PC-9 (cell line): ENCODE measurements at regions not wholly inside any gene's neighbourhood (a gene's known extent, or its start where the extent isn't known, plus 50 kb on each side); places are given as distances from the start of the nearest gene placed in this dataset.

ENCODE experiments used
- EZH2 ChIP-seq: fragments of 200-600 bp; sonication (generic); IDR thresholded peaks from 2 replicates; pipeline ENCODE4 v1.8.0; 2017; ENCODE audit warnings: antibody characterized with exemption, low read depth
- TF ChIP-seq, protein P1 (sequence below): fragments of 200-600 bp; sonication (generic); conservative IDR thresholded peaks from 2 replicates; pipeline ENCODE4 v1.6.1; 2017; ENCODE audit warnings: mixed run types, antibody characterized with exemption, mild to moderate bottlenecking, moderate library complexity

- TF ChIP-seq, protein P1, sequence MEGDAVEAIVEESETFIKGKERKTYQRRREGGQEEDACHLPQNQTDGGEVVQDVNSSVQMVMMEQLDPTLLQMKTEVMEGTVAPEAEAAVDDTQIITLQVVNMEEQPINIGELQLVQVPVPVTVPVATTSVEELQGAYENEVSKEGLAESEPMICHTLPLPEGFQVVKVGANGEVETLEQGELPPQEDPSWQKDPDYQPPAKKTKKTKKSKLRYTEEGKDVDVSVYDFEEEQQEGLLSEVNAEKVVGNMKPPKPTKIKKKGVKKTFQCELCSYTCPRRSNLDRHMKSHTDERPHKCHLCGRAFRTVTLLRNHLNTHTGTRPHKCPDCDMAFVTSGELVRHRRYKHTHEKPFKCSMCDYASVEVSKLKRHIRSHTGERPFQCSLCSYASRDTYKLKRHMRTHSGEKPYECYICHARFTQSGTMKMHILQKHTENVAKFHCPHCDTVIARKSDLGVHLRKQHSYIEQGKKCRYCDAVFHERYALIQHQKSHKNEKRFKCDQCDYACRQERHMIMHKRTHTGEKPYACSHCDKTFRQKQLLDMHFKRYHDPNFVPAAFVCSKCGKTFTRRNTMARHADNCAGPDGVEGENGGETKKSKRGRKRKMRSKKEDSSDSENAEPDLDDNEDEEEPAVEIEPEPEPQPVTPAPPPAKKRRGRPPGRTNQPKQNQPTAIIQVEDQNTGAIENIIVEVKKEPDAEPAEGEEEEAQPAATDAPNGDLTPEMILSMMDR, result no peak
- no peak for TF ChIP-seq EZH2
Observed at GRCh38 chr4:57195622-57196021, 85.4 kb upstream of the IGFBP7 start.
